ENCODE measurements at regions not wholly inside any gene's neighbourhood (a gene's known extent, or its start where the extent isn't known, plus 50 kb on each side); places are given as distances from the start of the nearest gene placed in this dataset.

DNA sequence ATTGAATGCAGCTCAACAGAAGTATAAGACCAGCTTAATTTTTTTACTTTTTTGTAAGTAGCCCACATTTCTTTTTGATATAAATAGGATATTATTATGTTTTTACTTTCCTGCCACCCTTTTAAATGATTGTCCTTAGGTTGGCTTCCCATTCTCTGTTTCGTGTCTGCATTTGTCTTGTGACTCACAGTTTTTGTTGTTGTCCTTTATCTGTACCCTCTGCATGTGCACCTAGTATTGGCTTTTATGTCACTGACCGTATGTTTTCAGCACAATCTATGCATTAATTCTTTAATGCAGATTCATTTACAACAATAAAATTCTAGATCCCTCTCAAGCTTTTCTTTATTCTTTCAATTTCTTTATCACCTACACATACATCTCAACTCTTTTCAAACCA, 474.2 kb upstream of the FANCL start:
- TF ChIP-seq EZH2phosphoT487 (IDR thresholded peaks at IDR 0.05; ENCODE audit: insufficient read depth, low read depth) (no peak), EZH2 (IDR thresholded peaks at IDR 0.05; ENCODE audit: insufficient read depth, poor library complexity, severe bottlenecking) (no peak)

Data from GM23248 (cell line).